ENCODE measurements at regions not wholly inside any gene's neighbourhood (a gene's known extent, or its start where the extent isn't known, plus 50 kb on each side); places are given as distances from the start of the nearest gene placed in this dataset.

DNA sequence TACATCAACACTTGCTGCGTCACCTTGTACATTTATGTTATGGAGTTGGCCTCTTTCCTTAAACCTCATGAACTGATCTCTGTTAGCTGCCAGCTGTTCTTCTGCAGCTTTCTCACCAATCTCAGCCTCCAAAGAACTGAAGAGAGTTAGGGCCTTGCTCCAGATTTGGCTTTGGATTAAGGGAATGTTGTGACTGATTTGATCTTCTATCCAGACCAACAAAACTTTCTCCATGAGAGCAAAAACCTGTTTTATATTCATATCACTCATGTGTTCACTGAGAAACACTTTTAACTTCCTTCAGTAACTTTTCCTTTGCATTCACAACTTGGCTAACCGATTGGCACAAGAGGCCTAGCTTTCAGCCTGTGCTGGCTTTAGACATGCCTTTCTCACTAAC, 1156.0 kb upstream of the CADM2 start:
- no peaks in the 10 kb centered on the region for H3K36me3 ChIP-seq (ENCODE audit: insufficient read depth, insufficient read length, low read length)
- H3K9me3 ChIP-seq (ENCODE audit: insufficient read depth, low read length), result no peaks in the 10 kb centered on the region
- no peak for DNase-seq (ENCODE audit: low read depth, low spot score)
- no peak overlapping the region for H3K9ac ChIP-seq (ENCODE audit: insufficient read length, low read depth)
- no peaks in the 10 kb centered on the region for H3K27me3 ChIP-seq (ENCODE audit: insufficient read depth, insufficient read length)
- H3K4me3 ChIP-seq (ENCODE audit: insufficient read length, low read depth), result no peak overlapping the region
- H3K4me1 ChIP-seq (ENCODE audit: insufficient read depth, insufficient read length), result no peaks in the 10 kb centered on the region
- no peak for TF ChIP-seq SUZ12 (IDR thresholded peaks at IDR 0.05; ENCODE audit: extremely low read depth, insufficient read depth, insufficient read length)
- no peak for TF ChIP-seq YY1 (IDR thresholded peaks at IDR 0.05; ENCODE audit: insufficient read depth, insufficient read length)
- TF ChIP-seq ZNF274 (IDR thresholded peaks at IDR 0.05; ENCODE audit: low read depth, low read length), result no peak

DNA sequence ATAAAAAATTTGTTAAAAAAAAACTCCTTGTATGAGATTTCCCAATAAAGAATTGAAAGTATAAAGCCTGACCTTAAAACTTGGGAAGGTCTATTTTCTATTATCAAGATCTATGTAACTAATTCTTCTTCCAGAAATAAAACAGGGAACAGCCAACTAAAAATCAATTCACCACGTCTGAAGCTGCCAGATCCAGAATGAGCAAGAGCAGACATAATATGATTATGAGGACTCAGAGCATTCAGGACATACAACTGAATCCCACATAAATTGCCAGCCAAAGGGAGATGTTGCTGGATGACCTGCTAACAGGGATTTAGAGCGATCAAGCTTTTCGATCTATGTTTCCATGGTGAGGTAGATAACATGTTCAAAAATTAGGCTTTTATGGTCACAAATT, 1151.3 kb upstream of the CADM2 start:
- Histone ChIP-seq H3K4me3 (ENCODE audit: insufficient read length, low read depth) (no peak overlapping the region), H3K27me3 (ENCODE audit: insufficient read depth, insufficient read length) (no peaks in the 10 kb centered on the region), H3K9ac (ENCODE audit: insufficient read length, low read depth) (no peak overlapping the region), H3K4me1 (ENCODE audit: insufficient read depth, insufficient read length) (no peaks in the 10 kb centered on the region), H3K9me3 (ENCODE audit: insufficient read depth, low read length) (no peaks in the 10 kb centered on the region), H3K36me3 (ENCODE audit: insufficient read depth, insufficient read length, low read length) (no peaks in the 10 kb centered on the region)
- no peak for DNase-seq (ENCODE audit: low read depth, low spot score)
- no peak for TF ChIP-seq SUZ12 (IDR thresholded peaks at IDR 0.05; ENCODE audit: extremely low read depth, insufficient read depth, insufficient read length)
- no peak for TF ChIP-seq ZNF274 (IDR thresholded peaks at IDR 0.05; ENCODE audit: low read depth, low read length)
- TF ChIP-seq YY1 (IDR thresholded peaks at IDR 0.05; ENCODE audit: insufficient read depth, insufficient read length), result no peak

DNA sequence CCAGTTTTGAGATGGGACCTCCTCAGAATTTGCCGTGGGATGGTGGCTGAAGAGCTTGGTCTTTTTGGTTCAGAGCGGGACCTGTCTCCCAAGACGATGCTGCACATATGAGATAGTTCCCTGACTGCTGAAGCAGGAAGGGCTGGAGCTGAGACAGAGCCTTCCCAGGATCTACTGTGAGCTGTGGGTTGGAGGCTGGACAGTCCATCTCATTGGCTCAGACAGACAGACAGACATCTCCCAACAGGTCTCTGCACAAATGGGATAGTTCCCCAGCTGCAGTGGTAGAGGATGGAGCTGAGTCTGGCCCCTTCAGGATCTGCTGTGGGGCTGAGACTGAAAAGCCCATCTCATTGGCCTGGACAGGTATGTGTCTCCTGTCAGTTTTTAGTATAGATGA, 1145.6 kb upstream of the CADM2 start:
- TF ChIP-seq SUZ12 (IDR thresholded peaks at IDR 0.05; ENCODE audit: extremely low read depth, insufficient read depth, insufficient read length) (no peak), ZNF274 (IDR thresholded peaks at IDR 0.05; ENCODE audit: low read depth, low read length) (no peak), YY1 (IDR thresholded peaks at IDR 0.05; ENCODE audit: insufficient read depth, insufficient read length) (no peak)
- Histone ChIP-seq H3K4me3 (ENCODE audit: insufficient read length, low read depth) (no peak overlapping the region), H3K27me3 (ENCODE audit: insufficient read depth, insufficient read length) (no peaks in the 10 kb centered on the region), H3K4me1 (ENCODE audit: insufficient read depth, insufficient read length) (no peaks in the 10 kb centered on the region), H3K9ac (ENCODE audit: insufficient read length, low read depth) (no peak overlapping the region), H3K36me3 (ENCODE audit: insufficient read depth, insufficient read length, low read length) (no peaks in the 10 kb centered on the region), H3K9me3 (ENCODE audit: insufficient read depth, low read length) (no peaks in the 10 kb centered on the region)
- no peak for DNase-seq (ENCODE audit: low read depth, low spot score)

DNA sequence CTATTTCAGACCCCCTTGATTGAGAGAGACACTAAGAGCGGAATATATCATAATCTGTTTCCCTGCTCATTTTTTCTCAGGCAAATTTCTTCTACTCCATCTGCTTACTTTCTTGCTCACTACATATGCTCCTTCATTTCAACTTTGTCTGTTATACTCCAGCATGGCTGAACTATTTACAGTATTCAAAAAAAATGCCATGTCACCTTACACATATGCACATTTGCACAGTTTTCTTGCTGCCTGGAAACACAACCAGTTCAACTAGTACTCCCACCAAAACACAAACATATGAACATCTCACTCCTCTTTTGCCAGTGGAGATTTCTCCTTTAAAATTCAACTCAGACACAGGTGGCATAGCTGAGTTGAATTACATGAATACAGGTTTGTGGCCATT, 1142.1 kb upstream of the CADM2 start:
- DNase-seq (ENCODE audit: low read depth, low spot score), result no peak
- TF ChIP-seq ZNF274 (IDR thresholded peaks at IDR 0.05; ENCODE audit: low read depth, low read length) (no peak), SUZ12 (IDR thresholded peaks at IDR 0.05; ENCODE audit: extremely low read depth, insufficient read depth, insufficient read length) (no peak), YY1 (IDR thresholded peaks at IDR 0.05; ENCODE audit: insufficient read depth, insufficient read length) (no peak)
- Histone ChIP-seq H3K4me3 (ENCODE audit: insufficient read length, low read depth) (no peak overlapping the region), H3K36me3 (ENCODE audit: insufficient read depth, insufficient read length, low read length) (no peaks in the 10 kb centered on the region), H3K27me3 (ENCODE audit: insufficient read depth, insufficient read length) (no peaks in the 10 kb centered on the region), H3K9ac (ENCODE audit: insufficient read length, low read depth) (no peak overlapping the region), H3K9me3 (ENCODE audit: insufficient read depth, low read length) (no peaks in the 10 kb centered on the region), H3K4me1 (ENCODE audit: insufficient read depth, insufficient read length) (no peaks in the 10 kb centered on the region)

DNA sequence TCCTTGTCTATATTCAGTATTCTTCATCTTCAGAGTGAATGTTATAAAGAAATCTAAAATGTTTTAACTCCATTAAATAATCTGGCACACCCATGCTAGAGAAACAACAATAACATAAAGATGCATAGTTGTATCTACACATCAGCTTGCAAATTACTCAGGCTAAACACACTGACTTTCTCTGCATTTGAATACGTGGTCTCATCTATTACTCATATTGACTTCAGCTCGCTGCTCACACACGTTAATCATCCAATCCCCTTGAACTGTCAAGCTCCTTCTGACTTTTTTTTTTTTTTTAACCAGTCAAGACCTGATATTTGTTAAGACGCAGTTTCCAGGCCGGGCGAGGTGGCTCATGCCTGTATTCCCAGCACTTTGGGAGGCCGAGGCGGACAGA, 1137.3 kb upstream of the CADM2 start:
- DNase-seq (ENCODE audit: low read depth, low spot score), result no peak
- Histone ChIP-seq H3K9ac (ENCODE audit: insufficient read length, low read depth) (no peak overlapping the region), H3K36me3 (ENCODE audit: insufficient read depth, insufficient read length, low read length) (no peaks in the 10 kb centered on the region), H3K9me3 (ENCODE audit: insufficient read depth, low read length) (no peaks in the 10 kb centered on the region), H3K27me3 (ENCODE audit: insufficient read depth, insufficient read length) (no peaks in the 10 kb centered on the region), H3K4me1 (ENCODE audit: insufficient read depth, insufficient read length) (no peaks in the 10 kb centered on the region), H3K4me3 (ENCODE audit: insufficient read length, low read depth) (no peak overlapping the region)
- no peak for TF ChIP-seq SUZ12 (IDR thresholded peaks at IDR 0.05; ENCODE audit: extremely low read depth, insufficient read depth, insufficient read length)
- no peak for TF ChIP-seq ZNF274 (IDR thresholded peaks at IDR 0.05; ENCODE audit: low read depth, low read length)
- no peak for TF ChIP-seq YY1 (IDR thresholded peaks at IDR 0.05; ENCODE audit: insufficient read depth, insufficient read length)

DNA sequence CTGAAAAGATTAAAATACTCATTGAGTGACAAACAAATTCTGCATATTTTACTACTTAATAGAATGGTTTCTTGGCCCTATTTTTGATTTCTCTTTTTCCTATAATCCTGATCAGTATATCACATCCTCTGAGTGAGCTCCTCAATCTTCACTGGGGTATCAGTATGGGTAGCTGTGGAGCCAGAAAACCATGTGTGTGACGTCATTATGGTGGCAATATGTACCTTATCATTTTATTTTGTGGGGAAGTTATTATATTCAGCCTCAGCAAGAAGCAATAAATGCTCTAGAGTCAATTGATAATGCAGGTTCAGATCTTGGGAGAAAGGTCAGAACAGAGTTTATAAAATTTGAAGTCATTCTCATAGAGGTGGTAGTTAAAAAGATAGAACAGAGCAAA, 1135.7 kb upstream of the CADM2 start:
- Histone ChIP-seq H3K27me3 (ENCODE audit: insufficient read depth, insufficient read length) (no peaks in the 10 kb centered on the region), H3K4me1 (ENCODE audit: insufficient read depth, insufficient read length) (no peaks in the 10 kb centered on the region), H3K4me3 (ENCODE audit: insufficient read length, low read depth) (no peak overlapping the region), H3K9me3 (ENCODE audit: insufficient read depth, low read length) (no peaks in the 10 kb centered on the region), H3K36me3 (ENCODE audit: insufficient read depth, insufficient read length, low read length) (no peaks in the 10 kb centered on the region), H3K9ac (ENCODE audit: insufficient read length, low read depth) (no peak overlapping the region)
- DNase-seq (ENCODE audit: low read depth, low spot score), result no peak
- no peak for TF ChIP-seq SUZ12 (IDR thresholded peaks at IDR 0.05; ENCODE audit: extremely low read depth, insufficient read depth, insufficient read length)
- no peak for TF ChIP-seq ZNF274 (IDR thresholded peaks at IDR 0.05; ENCODE audit: low read depth, low read length)
- TF ChIP-seq YY1 (IDR thresholded peaks at IDR 0.05; ENCODE audit: insufficient read depth, insufficient read length), result no peak

DNA sequence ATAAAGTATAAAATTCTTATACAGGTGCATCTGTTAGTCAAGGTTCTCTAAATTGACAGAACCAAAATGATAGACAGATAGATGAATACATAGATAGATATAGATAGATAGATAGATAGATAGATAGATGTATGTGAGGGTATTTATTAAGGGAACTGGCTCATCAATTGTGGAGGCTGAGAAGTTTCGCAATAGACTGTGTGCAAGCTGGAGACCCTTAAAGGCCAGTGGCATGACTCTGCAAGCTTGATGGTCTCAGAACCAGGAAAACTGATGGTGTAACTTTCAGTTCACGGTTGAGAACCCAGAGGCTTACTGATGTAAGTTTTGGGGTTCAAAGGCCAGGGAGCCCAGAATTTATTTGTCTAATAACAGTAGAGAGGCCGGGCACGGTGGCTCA, 1123.7 kb upstream of the CADM2 start:
- no peaks in the 10 kb centered on the region; the same call in 1 of the 2 replicates for H3K9me3 ChIP-seq (ENCODE audit: insufficient read depth, low read length)
- no peak for DNase-seq (ENCODE audit: low read depth, low spot score)
- H3K36me3 ChIP-seq (ENCODE audit: insufficient read depth, insufficient read length, low read length), result no peaks in the 10 kb centered on the region
- H3K9ac ChIP-seq (ENCODE audit: insufficient read length, low read depth), result no peak overlapping the region
- H3K4me1 ChIP-seq (ENCODE audit: insufficient read depth, insufficient read length), result no peaks in the 10 kb centered on the region
- no peak overlapping the region for H3K4me3 ChIP-seq (ENCODE audit: insufficient read length, low read depth)
- TF ChIP-seq ZNF274 (IDR thresholded peaks at IDR 0.05; ENCODE audit: low read depth, low read length), result no peak
- no peak for TF ChIP-seq YY1 (IDR thresholded peaks at IDR 0.05; ENCODE audit: insufficient read depth, insufficient read length)
- TF ChIP-seq SUZ12 (IDR thresholded peaks at IDR 0.05; ENCODE audit: extremely low read depth, insufficient read depth, insufficient read length), result no peak
- no peaks in the 10 kb centered on the region for H3K27me3 ChIP-seq (ENCODE audit: insufficient read depth, insufficient read length)

DNA sequence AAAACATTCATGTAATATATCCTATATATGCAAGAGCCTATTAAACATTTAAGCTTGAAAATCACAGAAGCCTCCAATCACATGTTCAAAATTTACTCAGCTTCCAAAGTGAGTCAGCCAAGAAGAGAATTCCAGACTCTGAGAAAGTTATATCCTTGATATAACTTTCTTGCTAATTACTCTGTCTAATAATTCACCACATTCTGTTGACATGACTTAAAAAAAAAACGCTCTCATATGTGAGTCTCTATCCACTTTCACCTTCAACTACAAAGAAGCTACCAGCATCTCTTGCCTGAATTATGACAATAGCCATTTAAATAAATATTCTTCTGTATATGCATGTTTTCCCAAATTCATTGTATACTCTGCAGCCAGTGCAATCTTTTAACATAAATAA, 1116.3 kb upstream of the CADM2 start:
- Histone ChIP-seq H3K4me1 (ENCODE audit: insufficient read depth, insufficient read length) (no peaks in the 10 kb centered on the region), H3K9me3 (ENCODE audit: insufficient read depth, low read length) (no peaks in the 10 kb centered on the region), H3K9ac (ENCODE audit: insufficient read length, low read depth) (no peak overlapping the region), H3K4me3 (ENCODE audit: insufficient read length, low read depth) (no peak overlapping the region), H3K27me3 (ENCODE audit: insufficient read depth, insufficient read length) (no peaks in the 10 kb centered on the region), H3K36me3 (ENCODE audit: insufficient read depth, insufficient read length, low read length) (no peaks in the 10 kb centered on the region)
- DNase-seq (ENCODE audit: low read depth, low spot score), result no peak
- TF ChIP-seq ZNF274 (IDR thresholded peaks at IDR 0.05; ENCODE audit: low read depth, low read length) (no peak), YY1 (IDR thresholded peaks at IDR 0.05; ENCODE audit: insufficient read depth, insufficient read length) (no peak), SUZ12 (IDR thresholded peaks at IDR 0.05; ENCODE audit: extremely low read depth, insufficient read depth, insufficient read length) (no peak)
